DMS79 (cell line): ENCODE measurements at regions not wholly inside any gene's neighbourhood (a gene's known extent, or its start where the extent isn't known, plus 50 kb on each side); places are given as distances from the start of the nearest gene placed in this dataset.
"Not testable (repeated sequence)": the region's sequence is repeated elsewhere in the genome, so short reads cannot be mapped to it uniquely, and the experiment has no call there.

Experiments used
- DNase-seq: peaks from one replicate; lab custom pipeline; 2025; lab: John Stamatoyannopoulos, UW

GRCh38 chr2:2472044-2472443, 141.0 kb upstream of the MYT1L start:
- no peak for DNase-seq

- no peak for DNase-seq
These were observed 135.5 kb upstream of the MYT1L start for GRCh38 chr2:2466534-2466933.

GRCh38 chr2:2464643-2465042, 133.6 kb upstream of the MYT1L start:
- no peak for DNase-seq

DNA sequence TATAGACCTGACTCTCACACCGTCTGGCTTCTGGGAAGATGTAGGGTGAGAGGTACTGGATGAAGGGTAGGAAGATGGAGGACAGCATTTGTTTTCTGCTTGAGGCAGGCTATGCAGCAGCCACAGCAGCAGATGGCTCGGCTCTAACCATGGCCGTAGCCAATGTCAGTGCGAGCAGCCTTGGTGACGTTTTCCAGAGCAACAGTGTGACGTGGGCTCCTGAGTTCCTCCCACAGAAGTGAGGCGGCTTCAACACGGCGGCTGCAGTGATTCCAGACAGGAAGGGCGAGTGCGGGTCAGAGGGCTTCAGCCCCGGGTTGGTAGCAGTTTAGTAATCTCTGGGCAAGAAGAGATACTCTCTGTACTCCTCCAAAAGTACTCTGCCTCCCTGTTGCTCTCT, 133.0 kb upstream of the MYT1L start:
- no peak for DNase-seq

DNA sequence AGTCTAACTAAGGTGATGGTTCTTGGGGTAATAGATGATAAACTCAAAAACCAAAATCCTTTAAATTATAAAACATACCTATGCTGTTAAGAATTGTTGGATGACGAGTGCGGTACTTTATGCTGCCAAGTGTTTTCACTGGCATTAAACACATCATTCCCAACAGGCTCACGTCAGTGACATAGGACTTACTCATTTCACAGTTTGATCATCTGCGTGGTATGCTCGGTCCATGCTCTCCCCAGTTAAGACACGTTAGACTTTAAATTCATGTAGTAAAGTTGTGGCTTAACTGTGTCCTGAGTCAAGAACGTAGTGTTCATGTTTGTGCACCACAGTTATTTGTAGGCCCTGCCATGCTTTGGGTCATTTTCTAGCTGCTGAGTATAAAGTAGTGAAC, 125.6 kb upstream of the MYT1L start:
- no peak for DNase-seq

- no peak for DNase-seq
These were observed 124.1 kb upstream of the MYT1L start for GRCh38 chr2:2455151-2455550.

GRCh38 chr2:2452961-2453360, 121.9 kb upstream of the MYT1L start:
- no peak for DNase-seq

DNA sequence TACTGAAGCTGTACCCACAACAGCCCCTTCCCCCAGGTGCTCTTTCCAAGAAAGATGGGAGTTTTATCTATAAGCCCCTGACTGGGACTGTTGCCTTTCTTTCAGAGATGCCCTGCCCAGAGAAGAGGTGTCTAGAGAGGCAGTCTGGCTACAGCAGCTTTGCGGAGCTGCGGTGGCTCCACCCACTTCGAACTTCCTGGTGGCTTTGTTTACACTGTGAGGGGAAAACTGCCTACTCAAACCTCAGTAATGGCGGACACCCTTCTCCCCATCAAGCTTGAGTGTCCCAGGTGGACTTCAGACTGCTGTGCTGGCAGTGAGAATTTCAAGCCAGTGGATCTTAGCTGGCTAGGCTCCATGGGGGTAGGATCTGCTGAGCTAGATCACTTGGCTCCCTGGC, 120.2 kb upstream of the MYT1L start:
- not testable (repeated sequence) for DNase-seq

DNA sequence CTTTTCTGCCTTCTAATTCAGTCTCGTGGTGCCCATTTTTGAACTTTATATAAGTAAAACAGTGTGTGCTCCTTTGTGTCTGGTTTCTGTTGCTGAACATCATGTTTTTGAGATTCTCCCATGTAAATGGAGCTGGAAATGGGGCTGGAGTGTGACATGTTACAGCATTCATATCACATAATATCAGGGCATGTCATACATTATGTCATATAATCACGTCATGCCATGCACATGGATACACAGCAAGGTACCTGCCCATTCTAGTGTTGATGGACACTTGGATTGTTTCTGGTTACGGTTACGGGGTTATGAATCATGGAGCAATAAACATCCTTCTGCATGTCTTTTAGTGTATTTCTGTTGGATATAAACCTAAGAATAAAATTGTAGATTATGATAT, 117.1 kb upstream of the MYT1L start:
- no peak for DNase-seq

DNA sequence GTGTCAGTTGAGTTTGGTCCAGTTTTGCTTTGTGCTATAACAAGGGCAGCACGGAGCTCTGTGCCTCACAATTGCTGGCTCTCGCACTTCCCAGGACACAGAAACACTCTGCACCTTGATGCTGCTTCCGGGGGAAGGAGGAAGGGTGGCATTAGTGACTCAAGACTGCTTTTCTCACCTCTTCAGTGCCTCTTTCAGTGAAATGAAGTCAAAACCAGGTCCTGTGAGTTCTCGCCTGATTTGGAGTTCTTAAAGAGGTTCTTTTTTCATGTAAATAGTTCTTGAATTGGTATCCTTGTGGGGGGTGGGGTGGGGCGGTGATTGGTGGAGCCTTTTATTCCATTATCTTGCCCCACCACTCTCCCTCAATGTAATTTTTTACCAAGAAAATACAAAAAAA, 91.5 kb upstream of the MYT1L start:
- DNase-seq, result no peak

- no peak for DNase-seq
These were observed 82.5 kb upstream of the MYT1L start for GRCh38 chr2:2413525-2413924.

- DNase-seq, result no peak
These were observed 79.9 kb upstream of the MYT1L start for GRCh38 chr2:2410987-2411386.

- DNase-seq, result no peak
These were observed 78.4 kb upstream of the MYT1L start for GRCh38 chr2:2409481-2409880.

- no peak for DNase-seq
These were observed 74.7 kb upstream of the MYT1L start for GRCh38 chr2:2405780-2406179.

GRCh38 chr2:2400286-2401038, 69.4 kb upstream of the MYT1L start:
- no peak for DNase-seq

DNA sequence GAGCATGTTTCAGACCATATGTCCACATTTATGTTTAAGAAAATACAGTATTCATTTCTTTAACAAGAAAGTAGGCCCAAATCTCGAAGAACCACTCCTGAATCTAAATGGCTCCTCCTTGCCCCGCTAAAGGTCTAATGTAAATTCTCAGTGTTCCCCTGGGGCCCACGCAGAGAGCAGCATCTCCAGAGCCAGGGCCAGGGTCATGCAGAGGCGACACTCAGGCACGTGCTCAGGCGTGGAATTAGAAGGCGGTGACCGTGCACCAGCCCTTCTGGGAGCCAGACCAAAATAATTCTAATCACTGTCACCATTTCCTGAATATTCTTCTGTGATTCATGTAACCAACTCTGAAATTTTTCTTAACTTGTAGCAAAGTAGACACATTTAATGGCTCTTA, 68.3 kb upstream of the MYT1L start:
- DNase-seq, result no peak

GRCh38 chr2:2392332-2392731, 61.3 kb upstream of the MYT1L start:
- no peak for DNase-seq

GRCh38 chr2:2389215-2389614, 58.1 kb upstream of the MYT1L start:
- no peak for DNase-seq
